Hepatocyte (in vitro differentiated cells): ENCODE measurements at regions not wholly inside any gene's neighbourhood (a gene's known extent, or its start where the extent isn't known, plus 50 kb on each side); places are given as distances from the start of the nearest gene placed in this dataset.

Experiments
- DNase-seq: peaks from one replicate; pipeline ENCODE4 v3.0.0-alpha.2; 2016; ENCODE audit warnings: low spot score
- H2AFZ ChIP-seq: fragments of 200-600 bp; sonication (generic); 2 replicates; pipeline ENCODE4 v1.6.0; 2016; ENCODE audit warnings: antibody characterized with exemption, mild to moderate bottlenecking
- H3K27ac ChIP-seq: fragments of 200-600 bp; sonication (generic); 2 replicates; pipeline ENCODE4 v1.5.1; 2016; ENCODE audit warnings: mild to moderate bottlenecking
- H3K27me3 ChIP-seq: fragments of 200-600 bp; sonication (generic); 2 replicates; pipeline ENCODE4 v1.6.1; 2016
- H3K36me3 ChIP-seq: fragments of 200-600 bp; sonication (generic); replicated peaks from 2 replicates; pipeline ENCODE4 v1.5.1; 2016; ENCODE audit warnings: low read depth; ENCODE audit not compliant: insufficient read depth
- H3K4me1 ChIP-seq: fragments of 200-600 bp; sonication (generic); 2 replicates; pipeline ENCODE4 v1.5.1; 2016; ENCODE audit warnings: mild to moderate bottlenecking, moderate library complexity; ENCODE audit not compliant: insufficient read depth
- H3K4me2 ChIP-seq: fragments of 200-600 bp; sonication (generic); 2 replicates; pipeline ENCODE4 v1.6.0; 2016
- H3K4me3 ChIP-seq: fragments of 200-600 bp; sonication (generic); 2 replicates; pipeline ENCODE4 v1.5.1; 2016; ENCODE audit warnings: mild to moderate bottlenecking
- H3K79me2 ChIP-seq: fragments of 200-600 bp; sonication (generic); 2 replicates; pipeline ENCODE4 v1.6.0; 2017; ENCODE audit warnings: mild to moderate bottlenecking
- H3K9me2 ChIP-seq: fragments of 200-600 bp; sonication (generic); replicated peaks from 2 replicates; pipeline ENCODE4 v1.6.0; 2017; ENCODE audit warnings: mild to moderate bottlenecking; ENCODE audit not compliant: insufficient read depth
- H3K9me3 ChIP-seq: fragments of 200-600 bp; sonication (generic); 2 replicates; pipeline ENCODE4 v1.5.1; 2016; ENCODE audit warnings: low read depth, mild to moderate bottlenecking
- H4K20me1 ChIP-seq: fragments of 200-600 bp; sonication (generic); 2 replicates; pipeline ENCODE4 v1.6.0; 2016; ENCODE audit warnings: mild to moderate bottlenecking; ENCODE audit not compliant: insufficient read depth, poor library complexity, severe bottlenecking
- CTCF ChIP-seq: fragments of 200-600 bp; sonication (generic); IDR thresholded peaks from 2 replicates; pipeline ENCODE4 v1.5.1; 2016; ENCODE audit warnings: antibody characterized with exemption, mild to moderate bottlenecking; ENCODE audit not compliant: poor library complexity
- EZH2 ChIP-seq: fragments of 200-600 bp; sonication (generic); IDR thresholded peaks from 2 replicates; pipeline ENCODE4 v1.6.1; 2016; ENCODE audit warnings: antibody characterized with exemption, mild to moderate bottlenecking, borderline replicate concordance
- EZH2phosphoT487 ChIP-seq: fragments of 200-600 bp; sonication (generic); IDR thresholded peaks from one replicate; pipeline ENCODE4 v1.6.1; 2018; ENCODE audit warnings: antibody characterized with exemption, mild to moderate bottlenecking, low read depth, moderate library complexity; ENCODE audit not compliant: unreplicated experiment, severe bottlenecking
- WGBS: methylation state at CpG from one replicate; pipeline ENCODE4 v1.1.6; 2016; ENCODE audit warnings: low lambda C conversion rate; ENCODE audit errors: missing lambda C conversion rate; 5-methylcytosine and 5-hydroxymethylcytosine counted together

GRCh38 chr22:27399161-27399560 lies 402.4 kb downstream of the MN1 start:
- Histone ChIP-seq H3K9me2 (no peaks in the 10 kb centered on the region), H3K4me2 (no peak overlapping the region), H3K79me2 (no peaks in the 10 kb centered on the region), H2AFZ (no peak overlapping the region), H3K4me3 (no peak overlapping the region), H3K4me1 (no peaks in the 10 kb centered on the region), H3K27ac (no peak overlapping the region), H3K9me3 (no peaks in the 10 kb centered on the region), H3K36me3 (no peaks in the 10 kb centered on the region), H3K27me3 (no peaks in the 10 kb centered on the region), H4K20me1 (no peaks in the 10 kb centered on the region)
- 77% methylated on average over 19 of the region's 19 CpGs for WGBS
- no peak for TF ChIP-seq CTCF
- no peak for TF ChIP-seq EZH2
- no peak for TF ChIP-seq EZH2phosphoT487
- DNase-seq: no peak

- DNase-seq: no peak
- no peaks in the 10 kb centered on the region for H3K79me2 ChIP-seq
- 22% methylated on average over 1 of the region's 1 CpG for WGBS
- H3K27me3 ChIP-seq: no peaks in the 10 kb centered on the region
- no peaks in the 10 kb centered on the region for H3K9me3 ChIP-seq
- H3K9me2 ChIP-seq: no peaks in the 10 kb centered on the region
- H3K27ac ChIP-seq: no peak overlapping the region
- H4K20me1 ChIP-seq: no peaks in the 10 kb centered on the region
- no peaks in the 10 kb centered on the region for H3K4me1 ChIP-seq
- no peak overlapping the region for H3K4me3 ChIP-seq
- H2AFZ ChIP-seq: no peak overlapping the region
- no peak overlapping the region for H3K4me2 ChIP-seq
- TF ChIP-seq CTCF: no peak
- no peak for TF ChIP-seq EZH2phosphoT487
- no peak for TF ChIP-seq EZH2
- H3K36me3 ChIP-seq: no peaks in the 10 kb centered on the region
Observed at GRCh38 chr22:27400811-27401210, 400.7 kb downstream of the MN1 start.

GRCh38 chr22:27401321-27401720 lies 400.2 kb downstream of the MN1 start:
- no peaks in the 10 kb centered on the region for H3K4me1 ChIP-seq
- no peaks in the 10 kb centered on the region for H3K27me3 ChIP-seq
- H4K20me1 ChIP-seq: no peaks in the 10 kb centered on the region
- H3K4me2 ChIP-seq: no peak overlapping the region
- H3K79me2 ChIP-seq: no peaks in the 10 kb centered on the region
- TF ChIP-seq EZH2: no peak
- TF ChIP-seq EZH2phosphoT487: no peak
- TF ChIP-seq CTCF: no peak
- no peaks in the 10 kb centered on the region for H3K9me3 ChIP-seq
- no peak overlapping the region for H3K4me3 ChIP-seq
- WGBS: 86% methylated on average over 3 of the region's 3 CpGs
- DNase-seq: no peak
- no peak overlapping the region for H3K27ac ChIP-seq
- no peak overlapping the region for H2AFZ ChIP-seq
- no peaks in the 10 kb centered on the region for H3K9me2 ChIP-seq
- no peaks in the 10 kb centered on the region for H3K36me3 ChIP-seq

GRCh38 chr22:27404441-27404840 lies 397.1 kb downstream of the MN1 start:
- TF ChIP-seq CTCF: no peak
- TF ChIP-seq EZH2phosphoT487: no peak
- no peak for TF ChIP-seq EZH2
- DNase-seq: no peak
- Histone ChIP-seq H3K36me3 (no peaks in the 10 kb centered on the region), H2AFZ (no peak overlapping the region), H3K27ac (no peak overlapping the region), H3K9me3 (no peaks in the 10 kb centered on the region), H3K27me3 (no peaks in the 10 kb centered on the region), H3K9me2 (no peaks in the 10 kb centered on the region), H3K4me1 (no peaks in the 10 kb centered on the region), H3K4me2 (no peak overlapping the region), H3K4me3 (no peak overlapping the region), H3K79me2 (no peaks in the 10 kb centered on the region), H4K20me1 (no peaks in the 10 kb centered on the region)
- WGBS: 88% methylated on average over 5 of the region's 5 CpGs
